ENCODE measurements at regions not wholly inside any gene's neighbourhood (a gene's known extent, or its start where the extent isn't known, plus 50 kb on each side); places are given as distances from the start of the nearest gene placed in this dataset.
A peak's percentile ranks its signal among the peaks of the same experiment; 100 is the strongest.

GRCh38 chr2:48855142-48855541, 99.6 kb upstream of the LHCGR start:
- H3K27ac ChIP-seq, result no peak overlapping the region
- no peak for DNase-seq (ENCODE audit: low read depth, low spot score)

GRCh38 chr2:48854681-48855080, 99.2 kb upstream of the LHCGR start:
- no peak for DNase-seq (ENCODE audit: low read depth, low spot score)
- no peak overlapping the region for H3K27ac ChIP-seq

- DNase-seq (ENCODE audit: low read depth, low spot score), result no peak
- no peak overlapping the region for H3K27ac ChIP-seq
Observed at GRCh38 chr2:48852938-48853337, 97.4 kb upstream of the LHCGR start.

GRCh38 chr2:48851161-48851560, 95.6 kb upstream of the LHCGR start:
- H3K27ac ChIP-seq, result peak overlapping the region; percentile 68
- DNase-seq (ENCODE audit: low read depth, low spot score), result peak; percentile 39

GRCh38 chr2:48849770-48850169, 94.2 kb upstream of the LHCGR start:
- peak; percentile 51 for DNase-seq (ENCODE audit: low read depth, low spot score)
- H3K27ac ChIP-seq, result peak overlapping the region; percentile 68

GRCh38 chr2:48845684-48846083, 90.2 kb upstream of the LHCGR start:
- no peak overlapping the region for H3K27ac ChIP-seq
- no peak for DNase-seq (ENCODE audit: low read depth, low spot score)

GRCh38 chr2:48844417-48845155, 89.1 kb upstream of the LHCGR start:
- H3K27ac ChIP-seq, result peak overlapping the region; percentile 7
- DNase-seq (ENCODE audit: low read depth, low spot score), result peak; percentile 20

GRCh38 chr2:48841126-48841525, 85.6 kb upstream of the LHCGR start:
- no peak for DNase-seq (ENCODE audit: low read depth, low spot score)
- no peak overlapping the region for H3K27ac ChIP-seq

GRCh38 chr2:48838029-48838428, 82.5 kb upstream of the LHCGR start:
- H3K27ac ChIP-seq, result no peak overlapping the region
- no peak for DNase-seq (ENCODE audit: low read depth, low spot score)

GRCh38 chr2:48829569-48829968, 74.0 kb upstream of the LHCGR start:
- H3K27ac ChIP-seq, result no peak overlapping the region
- DNase-seq (ENCODE audit: low read depth, low spot score), result no peak

- H3K27ac ChIP-seq, result no peak overlapping the region
Observed at GRCh38 chr2:48829036-48829435, 73.5 kb upstream of the LHCGR start.

GRCh38 chr2:48826986-48827385, 71.5 kb upstream of the LHCGR start:
- no peak overlapping the region for H3K27ac ChIP-seq
- no peak for DNase-seq (ENCODE audit: low read depth, low spot score)

More at GRCh38 chr2:48829036-48829435, 73.5 kb upstream of the LHCGR start:
- DNase-seq (ENCODE audit: low read depth, low spot score), result no peak

- H3K27ac ChIP-seq, result no peak overlapping the region
- DNase-seq (ENCODE audit: low read depth, low spot score), result no peak
Observed at GRCh38 chr2:48824116-48824515, 68.6 kb upstream of the LHCGR start.

GRCh38 chr2:48819206-48819735, 63.7 kb upstream of the LHCGR start:
- H3K27ac ChIP-seq, result no peak overlapping the region
- DNase-seq (ENCODE audit: low read depth, low spot score), result no peak

- no peak overlapping the region for H3K27ac ChIP-seq
- no peak for DNase-seq (ENCODE audit: low read depth, low spot score)
Observed at GRCh38 chr2:48817355-48817754, 61.8 kb upstream of the LHCGR start.

GRCh38 chr2:48812416-48812815, 56.9 kb upstream of the LHCGR start:
- DNase-seq (ENCODE audit: low read depth, low spot score), result no peak
- no peak overlapping the region for H3K27ac ChIP-seq

GRCh38 chr2:48808311-48808710, 52.8 kb upstream of the LHCGR start:
- H3K27ac ChIP-seq, result no peak overlapping the region

More at GRCh38 chr2:48808311-48808710, 52.8 kb upstream of the LHCGR start:
- no peak for DNase-seq (ENCODE audit: low read depth, low spot score)
